PC-3 (cell line): ENCODE measurements at regions not wholly inside any gene's neighbourhood (a gene's known extent, or its start where the extent isn't known, plus 50 kb on each side); places are given as distances from the start of the nearest gene placed in this dataset.
A peak's percentile ranks its signal among the peaks of the same experiment; 100 is the strongest.

Source experiments
- ATAC-seq: fragments of 200-7000 bp; cut with Tn5 transposase; 2 replicates; pipeline ENCODE4 v1.9.1; 2020; ENCODE audit warnings: mild to moderate bottlenecking, moderate library complexity
- BruUV-seq: library from RNA; stranded (reverse); fragments of 400-500 nt; replicated peaks from 2 replicates; lab custom pipeline; 2021; lab: Mats Ljungman, UMichigan
- CTCF ChIA-PET: fragments of 300-600 bp; sonication (Branson Sonifier 250); formaldehyde crosslinking; loops from one replicate; lab custom pipeline; 2022; ENCODE audit warnings: antibody characterized with exemption; lab: Charles Lee
- POLR2A ChIA-PET: fragments of 300-600 bp; sonication (Branson Sonifier 250); formaldehyde crosslinking; loops from one replicate; lab custom pipeline; 2022; ENCODE audit warnings: antibody characterized with exemption; ENCODE audit not compliant: unreplicated experiment; lab: Charles Lee
- DNase-seq: peaks from one replicate; pipeline ENCODE4 v3.0.0-alpha.2; 2015
- H2AFZ ChIP-seq: fragments of 300-600 bp; sonication (generic); 2 replicates; pipeline ENCODE4 v1.6.0; 2016; ENCODE audit warnings: antibody characterized with exemption, low read length
- H3F3A ChIP-seq: fragments of 300-600 bp; sonication (generic); one replicate; pipeline ENCODE4 v1.6.0; 2017; ENCODE audit warnings: antibody characterized with exemption, low read length, control low read depth, mild to moderate bottlenecking; ENCODE audit not compliant: unreplicated experiment
- H3K27ac ChIP-seq: fragments of 300-600 bp; sonication (generic); 2 replicates; pipeline ENCODE4 v1.5.1; 2016; ENCODE audit warnings: mild to moderate bottlenecking, low read length
- H3K27me3 ChIP-seq: fragments of 300-600 bp; sonication (generic); 2 replicates; pipeline ENCODE4 v1.6.1; 2016; ENCODE audit warnings: low read length, mixed read lengths
- H3K36me3 ChIP-seq: fragments of 300-600 bp; sonication (generic); 2 replicates; pipeline ENCODE4 v1.6.1; 2016; ENCODE audit warnings: low read depth, mixed run types, low read length, mixed read lengths
- H3K4me1 ChIP-seq: fragments of 300-600 bp; sonication (generic); 2 replicates; pipeline ENCODE4 v1.5.1; 2016; ENCODE audit warnings: low read length; ENCODE audit not compliant: insufficient read depth
- H3K4me2 ChIP-seq: fragments of 300-600 bp; sonication (generic); 2 replicates; pipeline ENCODE4 v1.6.0; 2016; ENCODE audit warnings: low read length
- H3K4me3 ChIP-seq: fragments of 300-600 bp; sonication (generic); 2 replicates; pipeline ENCODE4 v1.5.1; 2016; ENCODE audit warnings: mild to moderate bottlenecking, low read length, mixed read lengths
- H3K79me2 ChIP-seq: fragments of 300-600 bp; sonication (generic); 2 replicates; pipeline ENCODE4 v1.6.1; 2017; ENCODE audit warnings: low read length, mixed read lengths
- H3K9ac ChIP-seq: fragments of 300-600 bp; sonication (generic); 2 replicates; pipeline ENCODE4 v1.6.0; 2016; ENCODE audit warnings: mild to moderate bottlenecking, low read length
- H3K9me2 ChIP-seq: fragments of 300-600 bp; sonication (generic); replicated peaks from 2 replicates; pipeline ENCODE4 v1.6.1; 2016; ENCODE audit warnings: mixed run types, low read length, mixed read lengths
- H3K9me3 ChIP-seq: fragments of 300-600 bp; sonication (generic); 2 replicates; pipeline ENCODE4 v1.6.1; 2016; ENCODE audit warnings: low read length, mixed read lengths
- H4K20me1 ChIP-seq: fragments of 300-600 bp; sonication (generic); 2 replicates; pipeline ENCODE4 v1.6.1; 2016; ENCODE audit warnings: low read length, mixed read lengths
- CTCF ChIP-seq: fragments of 300-600 bp; sonication (generic); conservative IDR thresholded peaks from 2 replicates; pipeline ENCODE4 v1.5.1; 2017; ENCODE audit warnings: antibody characterized with exemption, low read depth, mild to moderate bottlenecking, low read length
- EZH2 ChIP-seq: fragments of 300-600 bp; sonication (generic); IDR thresholded peaks from one replicate; pipeline ENCODE4 v1.6.1; 2017; ENCODE audit warnings: antibody characterized with exemption, mild to moderate bottlenecking, low read length; ENCODE audit not compliant: unreplicated experiment
- EZH2phosphoT487 ChIP-seq: fragments of 300-600 bp; sonication (generic); IDR thresholded peaks from 2 replicates; pipeline ENCODE4 v1.6.1; 2018; ENCODE audit warnings: mild to moderate bottlenecking, antibody characterized with exemption, low read length, borderline replicate concordance
- intact Hi-C: fragments of 100-400 bp; cut with micrococcal nuclease; formaldehyde crosslinking; loops from 2 replicates; pipeline ENCODE4 v1.9.0; 2023

GRCh38 chr7:142375710-142376313, 118.0 kb upstream of the PRSS58 start:
- ChIA-PET POLR2A (interaction anchor here (0.5 to 0.6 kb wide), 2 partner anchors 8 to 1421 kb away, joined by 3 read pairs; no protein-coding TSS in a partner anchor), CTCF (interaction anchor here (0.7 kb wide), 1 partner anchor 412 kb away, joined by 17 read pairs; no protein-coding TSS in a partner anchor)
- Histone ChIP-seq H3K4me3 (no peak overlapping the region), H3K36me3 (no peaks in the 10 kb centered on the region), H3K9me2 (no peaks in the 10 kb centered on the region), H3F3A (no peaks in the 10 kb centered on the region), H3K79me2 (no peaks in the 10 kb centered on the region), H3K27me3 (no peaks in the 10 kb centered on the region), H3K4me2 (no peak overlapping the region), H4K20me1 (no peaks in the 10 kb centered on the region), H3K4me1 (peaks cover 16% of the 10 kb centered on the region), H3K9ac (no peak overlapping the region), H3K9me3 (no peaks in the 10 kb centered on the region), H2AFZ (no peak overlapping the region), H3K27ac (no peak overlapping the region)
- ATAC-seq: peak; percentile 69
- no peak for TF ChIP-seq EZH2
- no peak for TF ChIP-seq EZH2phosphoT487
- TF ChIP-seq CTCF: peak; percentile 62
- DNase-seq: peak; percentile 65
- intact Hi-C loops: no loop called here
- no TSS peak for BruUV-seq

GRCh38 chr7:142372727-142373126, 114.9 kb upstream of the PRSS58 start:
- CTCF ChIA-PET: no interaction called here

More at GRCh38 chr7:142372727-142373126, 114.9 kb upstream of the PRSS58 start:
- TF ChIP-seq CTCF (no peak), EZH2 (no peak), EZH2phosphoT487 (no peak)
- intact Hi-C loops: no loop called here
- Histone ChIP-seq H3K36me3 (no peaks in the 10 kb centered on the region), H2AFZ (no peak overlapping the region), H3K4me1 (peaks cover 16% of the 10 kb centered on the region), H3K4me3 (no peak overlapping the region), H3K27me3 (no peaks in the 10 kb centered on the region), H3K9ac (no peak overlapping the region), H4K20me1 (no peaks in the 10 kb centered on the region), H3F3A (no peaks in the 10 kb centered on the region), H3K9me2 (no peaks in the 10 kb centered on the region), H3K27ac (no peak overlapping the region), H3K4me2 (no peak overlapping the region), H3K79me2 (no peaks in the 10 kb centered on the region), H3K9me3 (no peaks in the 10 kb centered on the region)
- POLR2A ChIA-PET: no interaction called here
- ATAC-seq (no peak), DNase-seq (no peak)
- no TSS peak for BruUV-seq
